HG03045 (cell line): ENCODE measurements at regions not wholly inside any gene's neighbourhood (a gene's known extent, or its start where the extent isn't known, plus 50 kb on each side); places are given as distances from the start of the nearest gene placed in this dataset.
A peak's percentile ranks its signal among the peaks of the same experiment; 100 is the strongest.

Experiments used
- ATAC-seq: cut with Tn5 transposase; IDR thresholded peaks from one replicate; pipeline ENCODE4 v1.9.1; 2021; ENCODE audit warnings: mild to moderate bottlenecking, moderate library complexity; ENCODE audit not compliant: unreplicated experiment

DNA sequence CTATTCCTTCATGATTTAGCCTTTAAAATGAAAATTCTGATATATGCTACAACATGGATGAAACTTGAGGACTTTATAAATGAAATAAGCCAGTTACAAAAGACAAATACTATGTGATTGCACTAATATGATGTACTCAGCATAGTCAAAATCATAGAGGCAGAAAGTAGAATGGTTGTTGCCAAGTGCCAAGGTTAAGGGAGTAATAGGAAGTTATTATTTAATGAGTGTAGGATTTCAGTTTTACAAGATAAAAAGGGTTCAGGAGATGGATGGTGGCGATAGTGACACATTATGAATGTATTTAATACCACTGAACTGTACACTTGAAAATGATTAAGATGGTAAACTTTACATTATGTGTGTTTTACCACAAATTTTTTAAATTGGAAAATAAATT is 73.1 kb upstream of the FMN2 start:
- ATAC-seq: no peak

DNA sequence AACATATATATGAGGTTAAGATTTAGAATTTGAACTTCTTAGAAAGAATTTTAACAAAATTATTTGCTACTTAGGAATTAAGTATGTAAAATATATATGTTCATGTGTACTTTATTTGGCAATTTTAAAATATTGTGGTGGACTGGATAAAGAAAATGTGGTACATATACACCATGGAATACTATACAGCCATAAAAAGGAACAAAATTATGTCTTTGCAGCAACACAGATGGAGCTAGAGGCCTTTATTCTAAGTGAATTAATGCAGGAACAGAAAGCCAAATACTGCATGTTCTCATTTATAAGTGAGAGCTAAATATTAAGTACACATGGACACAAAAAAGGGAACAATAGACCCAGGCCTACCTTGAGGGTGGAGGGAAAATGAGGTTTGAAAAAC is 72.2 kb upstream of the FMN2 start:
- no peak for ATAC-seq

DNA sequence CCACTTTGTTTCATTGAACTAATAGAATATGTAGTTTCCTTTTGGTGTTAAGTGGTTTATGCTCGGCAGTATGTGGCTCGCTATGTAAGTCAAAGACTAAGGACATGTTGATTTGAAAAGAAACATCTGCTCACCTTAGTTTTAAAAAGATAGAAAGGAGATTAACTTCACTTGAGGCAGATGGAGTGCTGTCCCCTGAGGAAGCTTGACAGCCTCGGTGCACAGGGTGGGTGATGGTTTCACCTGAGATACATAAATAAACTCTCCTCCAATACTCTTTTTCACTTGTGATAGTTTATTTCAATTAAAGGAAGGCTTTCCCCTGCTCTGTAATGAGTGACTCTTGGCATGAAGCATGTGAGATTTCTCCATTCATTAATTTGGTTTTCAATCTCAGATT is 70.8 kb upstream of the FMN2 start:
- no peak for ATAC-seq

DNA sequence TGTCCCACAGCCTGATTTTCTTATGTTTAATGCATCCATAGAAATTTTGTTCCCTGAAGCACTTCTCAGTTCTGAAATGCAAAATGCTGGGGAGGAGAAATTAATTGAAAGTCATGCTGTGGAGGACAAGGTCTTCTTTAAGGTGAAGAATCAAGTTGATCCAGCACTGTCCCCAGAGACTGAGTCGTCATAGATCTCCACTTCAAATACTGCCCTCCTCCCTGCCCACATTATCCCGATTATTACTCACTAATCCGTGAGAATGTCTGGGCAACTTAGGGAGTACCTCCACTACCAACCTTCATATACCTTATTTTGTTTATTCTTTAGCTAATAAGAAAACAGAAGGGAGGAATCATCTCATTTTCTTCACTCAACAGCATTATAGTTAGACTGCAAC is 70.0 kb upstream of the FMN2 start:
- ATAC-seq: no peak

DNA sequence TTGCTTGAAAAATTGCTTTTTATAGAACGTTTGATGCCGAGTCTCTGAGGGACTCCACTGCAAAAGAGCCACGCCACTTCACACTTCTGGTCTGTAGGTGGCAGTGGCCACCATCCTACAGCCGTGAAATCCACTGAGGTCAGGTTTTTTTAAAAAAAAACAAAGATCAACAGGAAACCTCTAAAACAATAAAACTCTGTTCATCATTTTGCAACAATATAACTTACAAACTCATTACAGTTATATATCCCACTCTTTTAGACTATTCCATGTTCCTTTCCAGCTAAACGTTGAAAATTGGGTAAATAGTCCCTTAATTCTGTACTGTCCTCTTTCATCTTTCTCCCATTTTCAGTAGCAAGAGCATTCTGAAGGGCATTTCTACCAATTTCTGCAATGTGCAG is 64.6 kb upstream of the FMN2 start:
- peak; percentile 60 for ATAC-seq

DNA sequence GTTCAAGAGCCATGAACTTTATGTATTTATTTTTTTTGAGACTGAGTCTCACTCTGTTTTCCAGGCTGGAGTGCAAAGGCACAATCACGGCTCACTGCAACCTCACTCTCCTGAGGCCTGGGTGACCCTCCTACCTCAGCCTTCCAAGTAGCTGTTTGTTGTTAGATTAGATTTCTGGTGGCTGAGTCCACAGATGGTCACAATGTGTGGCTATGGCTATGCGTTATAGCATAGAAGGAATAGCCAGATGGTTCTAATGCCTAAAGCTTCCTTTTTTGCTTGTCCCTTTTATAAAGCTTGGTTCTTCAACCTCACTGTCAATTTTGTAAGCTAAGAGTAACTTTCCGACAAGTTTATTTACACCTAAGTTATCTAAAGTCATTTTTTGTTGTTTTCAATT is 62.3 kb upstream of the FMN2 start:
- no peak for ATAC-seq

DNA sequence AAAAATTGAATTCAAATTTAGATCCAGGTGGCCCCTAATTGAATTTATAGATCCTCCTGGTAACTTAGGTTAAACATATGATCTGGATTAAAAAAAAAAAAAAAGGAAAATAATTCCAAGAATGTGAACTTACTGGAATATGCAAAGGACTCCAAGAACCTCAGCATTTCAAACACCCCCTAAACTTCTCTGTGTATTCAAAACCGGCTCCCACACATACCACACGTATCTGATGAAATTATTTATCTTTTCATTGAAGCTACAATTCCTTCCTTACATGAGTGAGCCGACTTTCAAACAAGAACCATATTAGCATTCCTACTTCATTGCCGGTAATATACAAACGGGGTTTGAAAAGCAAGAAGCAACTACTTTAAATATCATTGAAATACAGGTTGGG is 61.4 kb upstream of the FMN2 start:
- ATAC-seq: no peak

DNA sequence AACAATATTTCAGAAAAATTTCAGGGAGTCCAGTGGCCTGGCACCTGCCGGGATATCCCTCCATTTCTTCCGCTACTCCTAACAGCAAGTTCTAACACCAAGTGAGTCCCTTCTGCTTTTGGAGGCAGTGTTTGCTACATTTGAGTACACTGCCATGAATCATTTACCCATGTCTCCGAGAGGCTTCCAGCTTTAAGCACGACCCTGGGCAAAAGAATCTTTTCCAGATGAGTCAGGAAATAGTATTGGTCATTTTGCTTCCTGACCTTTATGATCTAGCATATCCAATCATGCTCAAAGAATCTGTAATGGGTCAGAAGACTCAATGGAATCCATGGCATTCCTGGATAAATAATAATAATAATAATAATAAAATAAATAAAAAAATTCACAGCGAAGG is 60.7 kb upstream of the FMN2 start:
- ATAC-seq: no peak

DNA sequence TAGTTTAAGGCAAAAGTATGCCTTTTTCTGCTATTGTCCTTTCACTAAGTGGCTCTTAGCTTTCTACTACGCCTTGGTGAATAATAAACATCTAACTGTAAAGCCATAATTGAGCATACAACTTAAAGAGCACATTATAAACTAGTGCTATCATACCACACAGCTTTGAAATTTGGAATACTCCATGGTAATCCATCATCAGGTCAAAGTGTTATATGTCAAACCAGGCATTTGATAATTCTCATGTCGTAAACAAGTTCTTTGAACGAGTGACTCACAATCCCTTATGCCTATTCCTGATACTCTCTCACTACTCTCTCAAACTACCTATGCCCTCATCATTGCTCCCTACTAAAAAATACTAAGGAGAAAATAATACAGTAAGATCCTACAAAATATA is 60.3 kb upstream of the FMN2 start:
- ATAC-seq: no peak

DNA sequence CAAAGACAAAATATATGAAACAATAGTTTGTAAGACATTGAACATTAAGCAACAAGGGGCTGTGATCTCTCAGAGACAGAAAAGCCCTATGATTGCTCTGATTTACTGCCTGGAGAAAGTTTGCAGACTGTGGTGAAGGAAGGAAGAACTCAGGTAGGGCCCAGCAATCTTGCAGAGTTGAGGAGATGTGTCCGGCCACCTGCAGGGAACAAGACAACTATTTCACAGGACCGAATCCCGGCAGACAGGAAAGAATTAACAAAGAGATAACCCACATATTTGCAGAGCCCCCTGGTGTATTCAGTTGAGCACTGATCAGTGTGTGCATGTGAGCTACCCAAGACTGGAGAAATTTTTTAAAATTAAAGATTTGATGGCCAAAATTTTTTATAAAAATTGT is 58.3 kb upstream of the FMN2 start:
- no peak for ATAC-seq

DNA sequence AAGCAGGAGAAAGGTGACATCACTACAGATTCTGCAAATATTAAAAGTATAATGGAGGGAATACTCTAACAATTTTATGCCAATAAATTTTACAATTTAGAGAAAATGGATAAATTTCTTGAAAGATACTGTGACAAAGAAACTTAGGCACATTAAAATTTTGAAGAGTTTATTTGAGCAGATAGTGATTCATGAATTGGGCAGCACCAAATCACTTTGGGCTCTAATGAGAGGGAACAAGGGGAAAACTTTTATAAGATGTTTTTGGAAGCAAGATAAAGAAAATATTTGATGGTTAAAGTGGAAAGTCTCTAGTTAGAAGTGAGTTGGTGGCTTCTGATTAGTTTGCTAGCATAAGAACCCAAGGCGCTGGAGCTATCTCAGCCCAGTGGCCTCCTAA is 55.2 kb upstream of the FMN2 start:
- ATAC-seq: no peak
